CD4-positive, alpha-beta T cell treated with Interleukin-4 for 4 hours (primary cell): ENCODE measurements at regions not wholly inside any gene's neighbourhood (a gene's known extent, or its start where the extent isn't known, plus 50 kb on each side); places are given as distances from the start of the nearest gene placed in this dataset.
"Not testable (repeated sequence)": the region's sequence is repeated elsewhere in the genome, so short reads cannot be mapped to it uniquely, and the experiment has no call there.

Experiments
- DNase-seq: peaks from one replicate; pipeline ENCODE4 v3.0.0-alpha.2; 2020

GRCh38 chrX:140633105-140633504 is 76.5 kb upstream of the LINC00632 start:
- DNase-seq, result not testable (repeated sequence)

DNA sequence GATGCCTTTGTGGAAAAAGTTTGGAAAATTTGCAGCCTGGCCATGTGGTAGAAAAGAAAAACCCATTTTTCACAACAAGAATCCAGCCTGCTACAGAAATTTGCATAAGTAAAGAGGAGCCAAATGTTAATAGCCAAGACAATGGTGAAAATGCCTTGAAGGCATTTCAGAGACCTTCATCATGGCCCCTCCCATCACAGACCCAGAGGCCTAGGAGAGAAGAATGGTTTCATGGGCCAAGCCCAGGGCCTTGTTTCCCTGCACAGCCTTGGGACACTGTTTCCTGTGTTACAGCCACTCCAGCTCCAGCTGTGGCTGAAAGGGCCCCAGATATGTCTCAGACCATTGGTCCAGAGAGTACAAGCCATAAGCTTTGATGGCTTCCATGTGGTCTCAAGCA is 101.4 kb upstream of the LINC00632 start:
- no peak for DNase-seq

- no peak for DNase-seq
These were observed 97.3 kb upstream of the SOX3 start for GRCh38 chrX:140602140-140602539.

DNA sequence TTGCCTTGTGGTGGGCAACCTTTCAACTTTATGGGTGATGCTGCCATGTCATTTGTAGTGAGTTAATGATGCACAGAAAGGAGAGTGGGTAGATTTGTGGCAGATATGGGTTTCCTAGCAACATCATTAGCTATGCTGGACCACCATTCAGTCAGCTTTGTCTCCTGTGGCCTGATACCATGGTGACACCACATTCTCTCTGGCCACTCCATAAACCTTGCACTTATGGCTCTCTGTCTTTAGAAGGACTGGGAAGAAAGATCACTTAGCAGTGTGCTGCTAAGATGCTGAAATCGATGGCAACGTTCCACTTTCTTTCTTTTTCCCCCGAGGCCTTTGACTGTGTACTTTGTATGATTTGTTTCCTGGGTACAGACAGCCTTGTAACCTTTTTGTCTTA is 95.0 kb upstream of the SOX3 start:
- DNase-seq, result no peak

- no peak for DNase-seq
These were observed 84.8 kb upstream of the SOX3 start for GRCh38 chrX:140589657-140590056.

DNA sequence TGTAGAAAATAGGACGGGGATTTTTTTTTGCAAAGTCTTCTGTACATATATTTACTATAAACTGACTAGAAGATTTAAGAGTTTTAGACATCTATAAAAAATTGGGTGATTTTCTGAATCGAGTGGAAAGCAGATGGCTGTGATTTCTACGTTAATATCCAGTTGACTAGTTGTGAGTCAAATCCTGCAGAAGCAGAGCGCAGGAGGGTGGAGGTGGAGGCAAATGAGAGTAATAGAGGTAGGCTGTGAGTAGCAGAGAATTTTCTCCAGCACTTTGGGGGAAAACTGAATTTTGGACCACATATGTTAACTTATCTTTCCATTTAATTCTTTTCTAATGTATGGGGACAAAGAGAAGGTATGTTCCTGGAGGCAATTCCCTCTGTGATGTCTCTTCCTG is 82.1 kb upstream of the SOX3 start:
- no peak for DNase-seq

- DNase-seq, result no peak
These were observed 75.6 kb upstream of the SOX3 start for GRCh38 chrX:140580478-140580877.

GRCh38 chrX:140572724-140573123 is 67.9 kb upstream of the SOX3 start:
- peak; percentile 0 for DNase-seq

GRCh38 chrX:140563893-140564292 is 59.0 kb upstream of the SOX3 start:
- DNase-seq, result no peak
